Femur (tissue), 1 donor: ENCODE measurements at regions not wholly inside any gene's neighbourhood (a gene's known extent, or its start where the extent isn't known, plus 50 kb on each side); places are given as distances from the start of the nearest gene placed in this dataset.

Source experiments
- DNase-seq: peaks from one replicate; pipeline ENCODE4 v3.0.0-alpha.2; 2017

DNA sequence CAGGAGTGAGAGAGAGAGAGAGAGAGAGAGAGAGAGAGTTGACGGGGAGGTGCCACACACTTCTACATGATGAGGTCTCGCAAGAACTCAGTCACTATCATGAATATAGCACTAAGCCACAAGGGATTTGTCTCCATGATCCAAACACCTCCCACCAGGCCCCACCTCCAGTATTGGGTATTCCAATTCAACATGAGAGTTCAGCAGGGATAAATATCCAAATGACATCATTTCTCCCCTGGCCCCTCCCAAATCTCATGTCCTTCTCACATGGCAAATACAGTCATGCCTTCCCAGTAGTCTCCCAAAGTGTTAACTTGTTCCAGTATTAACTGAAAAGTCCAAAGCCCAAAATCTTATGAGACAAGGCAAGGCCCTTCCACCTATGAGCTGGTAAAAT is 330.7 kb downstream of the CDH26 start:
- DNase-seq = no peak

DNA sequence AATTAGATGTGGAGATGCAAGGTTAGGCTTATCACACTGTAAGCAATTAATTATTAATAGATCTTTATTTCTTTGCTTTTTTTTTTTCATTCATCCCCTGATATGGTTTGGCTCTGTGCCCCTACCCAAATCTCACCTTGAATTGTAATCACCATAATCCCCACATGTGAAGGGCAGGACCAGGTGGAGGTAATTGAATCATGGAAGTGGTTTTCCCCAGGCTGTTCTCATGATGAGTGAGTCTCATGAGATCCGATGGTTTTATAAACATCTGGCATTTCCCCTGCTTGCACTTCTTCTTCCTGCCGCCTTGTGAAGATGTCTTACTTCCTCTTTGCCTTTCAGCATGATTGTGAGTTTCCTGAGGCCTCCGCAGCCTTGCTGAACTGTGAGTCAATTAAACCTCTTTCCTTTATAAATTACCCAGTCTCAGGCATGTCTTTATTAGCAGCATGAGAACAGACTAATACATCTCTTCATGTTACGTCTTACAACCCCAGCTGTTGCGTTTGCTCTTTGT is 333.8 kb downstream of the CDH26 start:
- DNase-seq = no peak

DNA sequence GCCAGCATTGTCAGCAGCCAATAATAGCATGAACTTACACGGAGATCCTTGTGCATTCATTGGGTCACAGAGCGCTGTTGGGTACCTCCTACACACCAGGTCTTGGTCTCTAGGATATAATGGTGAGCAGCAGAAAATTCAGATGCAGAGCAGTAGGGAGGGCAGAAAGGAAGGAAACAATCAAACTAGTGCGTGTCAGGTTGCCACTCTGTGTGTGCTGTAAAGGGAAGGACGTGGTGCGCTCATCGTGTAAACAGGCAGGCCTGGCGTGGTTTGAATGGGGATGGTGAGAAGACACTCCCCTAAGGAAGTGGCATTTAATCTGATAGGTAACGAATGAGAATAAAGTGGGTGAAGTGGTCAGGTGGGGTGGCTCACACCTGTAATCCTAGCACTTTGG is 336.4 kb downstream of the CDH26 start:
- no peak for DNase-seq

DNA sequence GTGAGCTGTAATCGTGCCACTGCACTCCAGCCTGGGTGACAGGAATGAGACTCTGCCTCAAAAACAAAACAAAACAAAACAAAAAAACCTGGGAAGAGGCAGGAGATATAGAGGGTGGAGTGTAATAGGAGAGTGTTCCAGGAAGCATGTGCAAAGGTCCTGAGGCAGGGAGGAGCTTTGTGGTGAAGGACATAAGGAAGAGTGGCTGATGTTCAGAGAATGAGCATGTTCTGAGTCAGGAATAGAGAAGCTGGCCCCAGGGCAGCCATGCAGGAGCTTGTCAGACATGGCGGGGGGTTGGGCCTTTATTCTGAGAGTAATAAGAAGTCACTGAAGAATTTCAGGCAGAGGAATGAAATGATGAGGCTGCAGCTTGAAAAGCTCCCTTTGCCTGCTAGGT is 337.0 kb downstream of the CDH26 start:
- no peak for DNase-seq

DNA sequence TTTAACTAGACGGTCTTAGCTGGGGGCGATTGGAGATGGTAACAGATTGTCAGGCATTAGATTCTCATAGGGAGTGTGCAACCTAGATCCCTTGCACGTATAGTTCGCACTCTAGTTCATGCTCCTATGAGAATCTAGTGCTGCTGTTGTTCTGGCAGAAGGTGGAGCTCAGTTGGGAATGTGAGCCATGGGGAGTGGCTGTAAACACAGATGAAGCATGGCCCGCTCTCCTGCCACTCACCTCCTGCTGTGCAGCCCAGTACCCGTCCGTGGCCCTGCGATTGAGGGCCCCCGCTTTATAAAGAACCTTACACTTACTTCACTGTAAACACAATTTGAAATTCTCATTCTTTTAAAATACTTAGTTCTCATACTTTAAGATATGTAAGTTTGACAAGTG is 339.4 kb downstream of the CDH26 start:
- no peak for DNase-seq

DNA sequence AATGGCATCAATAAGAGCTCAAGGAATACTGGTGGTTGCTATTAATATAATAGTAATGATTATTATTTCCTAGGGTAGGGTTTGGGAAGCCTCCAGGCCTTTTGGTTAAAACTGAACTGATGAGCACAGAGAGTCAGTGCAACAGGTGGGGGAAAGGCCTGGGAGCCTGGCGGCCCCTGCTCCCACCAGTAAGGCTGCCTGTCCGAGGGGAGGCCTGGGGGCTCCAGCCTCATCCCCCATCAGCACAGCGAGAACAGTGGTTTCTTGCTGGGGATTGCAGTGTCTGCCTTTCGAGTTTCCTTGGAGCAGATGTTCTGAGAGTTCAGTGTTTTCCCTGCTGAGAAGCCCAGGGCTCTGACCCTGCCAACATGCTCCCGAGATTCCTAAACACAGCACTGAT is 340.4 kb downstream of the CDH26 start:
- no peak for DNase-seq

- no peak for DNase-seq
Observed at GRCh38 chr20:60299951-60300350, 341.7 kb downstream of the CDH26 start.

- no peak for DNase-seq
Observed at GRCh38 chr20:60300374-60300773, 342.2 kb downstream of the CDH26 start.

- no peak for DNase-seq
Observed at GRCh38 chr20:60302875-60303274, 344.7 kb downstream of the CDH26 start.

GRCh38 chr20:60304026-60304590 is 345.9 kb downstream of the CDH26 start:
- DNase-seq = no peak

GRCh38 chr20:60304931-60305330 is 346.7 kb downstream of the CDH26 start:
- DNase-seq = no peak

DNA sequence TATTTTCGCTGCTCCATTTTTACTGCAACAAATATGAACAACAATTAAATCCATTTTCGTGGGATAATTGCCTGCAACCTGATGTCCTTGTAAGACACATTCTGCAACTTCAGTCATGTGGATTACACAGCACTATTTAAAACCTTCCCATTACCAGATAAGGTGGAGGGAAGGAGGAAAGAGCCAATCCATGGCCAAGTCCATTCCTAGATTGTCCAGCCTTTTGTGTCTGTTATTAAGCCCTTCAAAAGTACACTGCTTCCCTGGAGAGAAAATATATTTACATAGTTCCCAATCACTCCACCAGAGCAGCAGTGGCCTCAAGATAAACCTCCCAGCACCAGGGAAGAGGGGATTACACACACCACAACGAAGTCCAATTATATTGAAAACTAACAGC is 347.9 kb downstream of the CDH26 start:
- DNase-seq = no peak

GRCh38 chr20:60306551-60306950 is 348.3 kb downstream of the CDH26 start:
- no peak for DNase-seq

- no peak for DNase-seq
Observed at GRCh38 chr20:60310560-60311349, 352.5 kb downstream of the CDH26 start.

- DNase-seq = no peak
Observed at GRCh38 chr20:60313191-60313590, 355.0 kb downstream of the CDH26 start.

GRCh38 chr20:60313614-60314013 is 355.4 kb downstream of the CDH26 start:
- no peak for DNase-seq

GRCh38 chr20:60314727-60315126 is 356.5 kb downstream of the CDH26 start:
- DNase-seq = no peak

- no peak for DNase-seq
Observed at GRCh38 chr20:60316476-60317158, 358.4 kb downstream of the CDH26 start.

- no peak for DNase-seq
Observed at GRCh38 chr20:60317401-60317800, 359.2 kb downstream of the CDH26 start.

- DNase-seq = no peak
Observed at GRCh38 chr20:60321601-60322000, 363.4 kb downstream of the CDH26 start.

DNA sequence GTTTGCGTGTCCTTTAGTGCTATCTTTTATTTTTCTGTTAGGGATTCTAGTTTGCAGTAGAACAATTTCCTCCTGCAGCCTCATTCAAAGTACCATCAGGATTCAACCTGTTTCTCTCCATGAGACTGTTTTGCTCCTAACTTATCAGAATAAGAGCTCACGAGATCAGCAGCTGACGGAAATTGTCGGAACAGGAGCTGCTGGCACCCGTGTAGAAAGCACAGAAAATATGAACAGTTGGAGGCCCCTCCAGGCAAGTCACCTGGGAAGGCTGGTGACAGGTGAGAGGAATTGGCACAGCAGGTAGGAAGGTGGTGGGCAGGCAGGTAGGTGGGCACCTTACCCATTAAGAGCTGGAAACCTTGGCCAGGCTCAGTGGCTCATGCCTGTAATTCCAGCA is 368.6 kb downstream of the CDH26 start:
- DNase-seq = no peak

DNA sequence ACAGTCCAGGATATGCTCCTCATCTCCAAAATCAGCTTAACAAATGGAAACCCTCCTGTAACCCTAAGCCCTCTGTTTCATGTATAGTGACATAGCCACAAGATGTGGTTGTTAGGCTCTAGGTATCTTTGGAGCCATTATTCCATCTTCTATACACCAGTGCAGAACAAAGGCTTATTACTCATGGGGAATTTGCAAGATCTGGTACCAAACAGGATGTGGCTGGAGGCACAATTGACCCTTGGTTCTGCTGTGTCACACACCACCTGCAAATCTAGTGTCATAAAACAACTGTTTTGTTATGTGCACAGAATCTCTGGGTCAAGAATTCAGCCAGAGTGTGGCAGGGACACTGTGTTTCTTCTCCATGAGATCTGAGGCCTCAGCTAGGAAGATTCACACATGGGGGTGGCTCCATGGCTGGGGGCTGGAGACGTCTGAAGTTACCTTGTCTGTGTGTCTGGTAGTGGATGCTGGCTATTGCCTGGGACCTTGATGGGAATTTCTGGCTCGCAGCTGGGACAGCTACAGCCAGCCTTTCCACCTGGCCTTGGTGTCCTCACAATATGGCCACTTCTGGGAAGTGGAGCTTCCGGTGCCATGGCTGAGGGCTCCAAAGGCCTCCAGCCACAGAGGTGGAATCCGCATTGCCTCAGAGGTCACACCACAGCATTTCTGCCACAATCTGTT is 369.9 kb downstream of the CDH26 start:
- DNase-seq = no peak

GRCh38 chr20:60330461-60330860 is 372.2 kb downstream of the CDH26 start:
- DNase-seq = no peak
